Spleen (tissue), 11 donors: ENCODE measurements at regions not wholly inside any gene's neighbourhood (a gene's known extent, or its start where the extent isn't known, plus 50 kb on each side); places are given as distances from the start of the nearest gene placed in this dataset.

Experiments
- DNase-seq: peaks from one replicate; pipeline ENCODE4 v3.0.0-alpha.2; 2020
- H3K27ac ChIP-seq, 8 donors: fragments of 200-600 bp; sonication (generic) in 7 of 8; 1 replicate in 4 of 8; 2 replicates in 4 of 8; pipeline versions ENCODE4 v1.5.0 to v1.8.0; 2016 to 2021; ENCODE audit warnings: inconsistent platforms in 4 of 8, mild to moderate bottlenecking in 4 of 8, moderate library complexity in 1 of 8
- H3K27me3 ChIP-seq, 7 donors: fragments of 200-600 bp; sonication (generic) in 6 of 7; replicated peaks in 1 of 7; 1 replicate in 4 of 7; 2 replicates in 3 of 7; pipeline versions ENCODE4 v1.5.0 to v1.8.0; 2016 to 2021; ENCODE audit warnings: inconsistent platforms in 3 of 7, mild to moderate bottlenecking in 1 of 7
- H3K36me3 ChIP-seq, 6 donors: fragments of 200-600 bp; sonication (generic) in 5 of 6; 1 replicate in 4 of 6; 2 replicates in 2 of 6; pipeline versions ENCODE4 v1.5.0 to v1.8.0; 2016 to 2021; ENCODE audit warnings: inconsistent platforms in 2 of 6
- H3K4me1 ChIP-seq, 6 donors: fragments of 200-600 bp; sonication (generic) in 5 of 6; 1 replicate in 3 of 6; 2 replicates in 3 of 6; pipeline versions ENCODE4 v1.5.0 to v1.8.0; 2016 to 2021; ENCODE audit warnings: inconsistent platforms in 3 of 6
- H3K4me3 ChIP-seq, 8 donors: fragments of 200-600 bp; sonication (generic) in 7 of 8; 1 replicate in 4 of 8; 2 replicates in 4 of 8; pipeline versions ENCODE4 v1.5.0 to v1.8.0; 2016 to 2021; ENCODE audit warnings: inconsistent platforms in 4 of 8, mild to moderate bottlenecking in 4 of 8, moderate library complexity in 2 of 8
- H3K9me3 ChIP-seq, 8 donors: fragments of 200-600 bp; sonication (generic) in 7 of 8; 1 replicate in 4 of 8; 2 replicates in 4 of 8; pipeline versions ENCODE4 v1.5.0 to v1.8.0; 2016 to 2021; ENCODE audit warnings: inconsistent platforms in 4 of 8
- CTCF ChIP-seq, 11 experiments: fragments of 200-600 bp in 7 of 11; fragments of 450-650 bp in 4 of 11; sonication (generic) in 4 of 11; IDR thresholded peaks in 8 of 11; conservative IDR thresholded peaks in 3 of 11; 1 replicate in 7 of 11; 2 replicates in 4 of 11; pipeline versions ENCODE4 v1.4.0 to v1.8.0; 2016 to 2021; ENCODE audit warnings: antibody characterized with exemption in 11 of 11, inconsistent platforms in 4 of 11, mild to moderate bottlenecking in 1 of 11
- POLR2A ChIP-seq, 3 donors: fragments of 450-650 bp; IDR thresholded peaks; one replicate each; pipeline ENCODE4 v1.5.1; 2017; ENCODE audit warnings: antibody characterized with exemption in 3 of 3, mild to moderate bottlenecking in 1 of 3
- POLR2AphosphoS5 ChIP-seq, 3 donors: sonication (generic); formaldehyde crosslinking; IDR thresholded peaks; one replicate each; pipeline ENCODE4 v1.5.1; 2017; ENCODE audit warnings: antibody characterized with exemption in 3 of 3
- WGBS, 5 donors: extraction: QIAGEN DNeasy Blood & Tissue Kit in 3 of 5; methylation state at CpG; one replicate each; pipeline versions ENCODE4 v1.1.5 to v1.1.7; 2013 to 2018; 5-methylcytosine and 5-hydroxymethylcytosine counted together
- intact Hi-C: fragments of 100-400 bp; cut with DNase I; formaldehyde crosslinking; loops from one replicate; pipeline ENCODE4 v1.15.0; 2023; ENCODE audit warnings: low total_unique reads
- donor health status: healthy with polysubstance abuse.
- donor health status: DM: no; HTN: no; CAD: no; lungs with moderate emphysema.
- donor health status: DM: no; HTN: no; CAD: no.
- donor health status: Bipolar disorder and iron deficiency.
- donor health status: healthy.
- donor health status: DM: no; HTN: no; CAD: no.
- donor health status: DM: yes; HTN: yes; CAD: no.

- WGBS, 5 donors, result 84 to 92% (median 89%) methylated on average over 3 of the region's 3 CpGs
- intact Hi-C loops, result no loop called here
- H3K36me3 ChIP-seq, result no peaks in the 10 kb centered on the region
Observed at GRCh38 chr4:56219447-56219846, 167.8 kb downstream of the AASDH start.

GRCh38 chr4:56218230-56218895, 168.9 kb downstream of the AASDH start:
- Histone ChIP-seq H3K27ac (no peak overlapping the region), H3K4me1 (no peaks in the 10 kb centered on the region), H3K36me3 (no peaks in the 10 kb centered on the region), H3K27me3 (no peaks in the 10 kb centered on the region), H3K4me3 (no peak overlapping the region), H3K9me3 (no peaks in the 10 kb centered on the region)
- 63 to 76% (median 69%) methylated on average over 2 of the region's 2 CpGs for WGBS, 5 donors
- TF ChIP-seq POLR2A (IDR thresholded peaks at IDR 0.05) (no peak), POLR2AphosphoS5 (IDR thresholded peaks at IDR 0.05) (no peak), CTCF (IDR thresholded peaks at IDR 0.05 in 8 of 11, conservative IDR thresholded peaks at IDR 0.05 in 3 of 11) (no peak)
- intact Hi-C loops, result no loop called here
- DNase-seq, result no peak

More at GRCh38 chr4:56219447-56219846, 167.8 kb downstream of the AASDH start:
- Histone ChIP-seq H3K4me1 (no peaks in the 10 kb centered on the region), H3K4me3 (no peak overlapping the region), H3K27me3 (no peaks in the 10 kb centered on the region), H3K9me3 (no peaks in the 10 kb centered on the region), H3K27ac (no peak overlapping the region)
- no peak for DNase-seq
- TF ChIP-seq POLR2AphosphoS5 (IDR thresholded peaks at IDR 0.05), result no peak
- TF ChIP-seq CTCF (IDR thresholded peaks at IDR 0.05 in 8 of 11, conservative IDR thresholded peaks at IDR 0.05 in 3 of 11), result no peak
- no peak for TF ChIP-seq POLR2A (IDR thresholded peaks at IDR 0.05)

GRCh38 chr4:56217343-56217890, 169.9 kb downstream of the AASDH start:
- H3K4me3 ChIP-seq, result no peak overlapping the region
- TF ChIP-seq POLR2A (IDR thresholded peaks at IDR 0.05), result no peak
- no peak for TF ChIP-seq POLR2AphosphoS5 (IDR thresholded peaks at IDR 0.05)
- TF ChIP-seq CTCF (IDR thresholded peaks at IDR 0.05 in 8 of 11, conservative IDR thresholded peaks at IDR 0.05 in 3 of 11), result no peak
- no peak overlapping the region for H3K27ac ChIP-seq
- H3K4me1 ChIP-seq, result no peaks in the 10 kb centered on the region
- DNase-seq, result no peak
- H3K36me3 ChIP-seq, result no peaks in the 10 kb centered on the region
- H3K9me3 ChIP-seq, result no peaks in the 10 kb centered on the region
- WGBS, 5 donors, result 61 to 95% (median 76%) methylated on average over 3 of the region's 3 CpGs
- intact Hi-C loops, result no loop called here
- no peaks in the 10 kb centered on the region for H3K27me3 ChIP-seq

- DNase-seq, result no peak
- no peaks in the 10 kb centered on the region for H3K4me1 ChIP-seq
- TF ChIP-seq POLR2AphosphoS5 (IDR thresholded peaks at IDR 0.05), result no peak
- TF ChIP-seq CTCF (IDR thresholded peaks at IDR 0.05 in 8 of 11, conservative IDR thresholded peaks at IDR 0.05 in 3 of 11), result no peak
- TF ChIP-seq POLR2A (IDR thresholded peaks at IDR 0.05), result no peak
- no peak overlapping the region for H3K4me3 ChIP-seq
- H3K27ac ChIP-seq, result no peak overlapping the region
- intact Hi-C loops, result no loop called here
- peaks cover 0 to 14% (median 13%) of the 10 kb centered on the region in 8 donors for H3K9me3 ChIP-seq
- WGBS, 5 donors, result 10 to 27% (median 25%) methylated on average over 3 of the region's 3 CpGs
- no peaks in the 10 kb centered on the region for H3K36me3 ChIP-seq
- H3K27me3 ChIP-seq, result no peaks in the 10 kb centered on the region
Observed at GRCh38 chr4:56215901-56216300, 171.4 kb downstream of the AASDH start.
